ENCODE measurements at regions not wholly inside any gene's neighbourhood (a gene's known extent, or its start where the extent isn't known, plus 50 kb on each side); places are given as distances from the start of the nearest gene placed in this dataset.

DNA sequence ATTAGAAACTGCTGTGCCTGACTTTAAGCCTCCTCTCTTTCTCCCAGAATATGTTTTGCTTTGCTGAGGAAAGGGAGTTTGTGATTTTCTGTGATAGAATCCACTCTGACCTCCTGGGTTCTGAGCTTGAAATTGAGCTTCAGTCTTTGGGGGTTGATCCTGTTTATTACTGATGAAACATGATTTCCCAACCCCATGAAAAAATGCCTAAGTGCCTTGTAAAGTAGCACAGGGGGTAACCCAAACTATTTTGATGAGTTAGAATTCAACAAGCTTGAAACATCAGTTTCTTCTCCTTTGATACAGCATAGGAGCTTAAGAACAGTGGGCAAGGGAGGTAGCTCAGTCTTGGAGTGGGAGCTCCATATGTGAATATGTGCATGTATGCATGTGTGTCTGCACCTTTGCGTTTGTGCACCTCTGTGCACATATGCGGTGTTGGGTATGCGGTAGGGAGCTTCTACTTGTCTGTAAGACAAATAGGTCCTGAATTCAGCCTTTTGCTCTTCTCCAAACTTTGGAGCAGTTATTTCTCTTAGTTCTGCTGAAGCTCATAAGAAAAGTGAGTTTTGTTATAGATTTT lies 364.6 kb downstream of the OSR1 start:
- no peaks in the 10 kb centered on the region for H3F3A ChIP-seq (ENCODE audit: insufficient read depth, low read length, poor library complexity, severe bottlenecking)
- H4K20me1 ChIP-seq (ENCODE audit: insufficient read depth) = no peaks in the 10 kb centered on the region
- H3K9ac ChIP-seq (ENCODE audit: low read length) = no peak overlapping the region
- H3K9me3 ChIP-seq (ENCODE audit: low read length) = no peaks in the 10 kb centered on the region
- H2AFZ ChIP-seq (ENCODE audit: low read depth, low read length) = no peak overlapping the region
- H3K9me2 ChIP-seq (ENCODE audit: insufficient read depth, low read length) = no peaks in the 10 kb centered on the region
- no peak overlapping the region for H3K27ac ChIP-seq (ENCODE audit: low read length)
- TF ChIP-seq RAD21 (conservative IDR thresholded peaks at IDR 0.05) (no peak), EP300 (conservative IDR thresholded peaks at IDR 0.05; ENCODE audit: poor library complexity, severe bottlenecking) (no peak), TAF1 (IDR thresholded peaks at IDR 0.05; ENCODE audit: low read depth) (no peak), SMC3 (conservative IDR thresholded peaks at IDR 0.05; ENCODE audit: poor library complexity) (no peak), MXI1 (conservative IDR thresholded peaks at IDR 0.05; ENCODE audit: poor library complexity, severe bottlenecking) (no peak), POLR2AphosphoS5 (IDR thresholded peaks at IDR 0.05) (no peak), EZH2 (IDR thresholded peaks at IDR 0.05; ENCODE audit: borderline replicate concordance, insufficient read depth, low read length, poor library complexity, severe bottlenecking) (no peak)
- TF ChIP-seq, protein P1, sequence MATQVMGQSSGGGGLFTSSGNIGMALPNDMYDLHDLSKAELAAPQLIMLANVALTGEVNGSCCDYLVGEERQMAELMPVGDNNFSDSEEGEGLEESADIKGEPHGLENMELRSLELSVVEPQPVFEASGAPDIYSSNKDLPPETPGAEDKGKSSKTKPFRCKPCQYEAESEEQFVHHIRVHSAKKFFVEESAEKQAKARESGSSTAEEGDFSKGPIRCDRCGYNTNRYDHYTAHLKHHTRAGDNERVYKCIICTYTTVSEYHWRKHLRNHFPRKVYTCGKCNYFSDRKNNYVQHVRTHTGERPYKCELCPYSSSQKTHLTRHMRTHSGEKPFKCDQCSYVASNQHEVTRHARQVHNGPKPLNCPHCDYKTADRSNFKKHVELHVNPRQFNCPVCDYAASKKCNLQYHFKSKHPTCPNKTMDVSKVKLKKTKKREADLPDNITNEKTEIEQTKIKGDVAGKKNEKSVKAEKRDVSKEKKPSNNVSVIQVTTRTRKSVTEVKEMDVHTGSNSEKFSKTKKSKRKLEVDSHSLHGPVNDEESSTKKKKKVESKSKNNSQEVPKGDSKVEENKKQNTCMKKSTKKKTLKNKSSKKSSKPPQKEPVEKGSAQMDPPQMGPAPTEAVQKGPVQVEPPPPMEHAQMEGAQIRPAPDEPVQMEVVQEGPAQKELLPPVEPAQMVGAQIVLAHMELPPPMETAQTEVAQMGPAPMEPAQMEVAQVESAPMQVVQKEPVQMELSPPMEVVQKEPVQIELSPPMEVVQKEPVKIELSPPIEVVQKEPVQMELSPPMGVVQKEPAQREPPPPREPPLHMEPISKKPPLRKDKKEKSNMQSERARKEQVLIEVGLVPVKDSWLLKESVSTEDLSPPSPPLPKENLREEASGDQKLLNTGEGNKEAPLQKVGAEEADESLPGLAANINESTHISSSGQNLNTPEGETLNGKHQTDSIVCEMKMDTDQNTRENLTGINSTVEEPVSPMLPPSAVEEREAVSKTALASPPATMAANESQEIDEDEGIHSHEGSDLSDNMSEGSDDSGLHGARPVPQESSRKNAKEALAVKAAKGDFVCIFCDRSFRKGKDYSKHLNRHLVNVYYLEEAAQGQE (IDR thresholded peaks at IDR 0.05; ENCODE audit: borderline replicate concordance) = no peak
- TF ChIP-seq, protein P2, sequence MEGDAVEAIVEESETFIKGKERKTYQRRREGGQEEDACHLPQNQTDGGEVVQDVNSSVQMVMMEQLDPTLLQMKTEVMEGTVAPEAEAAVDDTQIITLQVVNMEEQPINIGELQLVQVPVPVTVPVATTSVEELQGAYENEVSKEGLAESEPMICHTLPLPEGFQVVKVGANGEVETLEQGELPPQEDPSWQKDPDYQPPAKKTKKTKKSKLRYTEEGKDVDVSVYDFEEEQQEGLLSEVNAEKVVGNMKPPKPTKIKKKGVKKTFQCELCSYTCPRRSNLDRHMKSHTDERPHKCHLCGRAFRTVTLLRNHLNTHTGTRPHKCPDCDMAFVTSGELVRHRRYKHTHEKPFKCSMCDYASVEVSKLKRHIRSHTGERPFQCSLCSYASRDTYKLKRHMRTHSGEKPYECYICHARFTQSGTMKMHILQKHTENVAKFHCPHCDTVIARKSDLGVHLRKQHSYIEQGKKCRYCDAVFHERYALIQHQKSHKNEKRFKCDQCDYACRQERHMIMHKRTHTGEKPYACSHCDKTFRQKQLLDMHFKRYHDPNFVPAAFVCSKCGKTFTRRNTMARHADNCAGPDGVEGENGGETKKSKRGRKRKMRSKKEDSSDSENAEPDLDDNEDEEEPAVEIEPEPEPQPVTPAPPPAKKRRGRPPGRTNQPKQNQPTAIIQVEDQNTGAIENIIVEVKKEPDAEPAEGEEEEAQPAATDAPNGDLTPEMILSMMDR (IDR thresholded peaks at IDR 0.05; ENCODE audit: poor library complexity, severe bottlenecking) = no peak
- no peak overlapping the region for H3K4me3 ChIP-seq (ENCODE audit: low read length)
- H3K79me2 ChIP-seq (replicated peaks; ENCODE audit: insufficient read depth, low read length) = no peaks in the 10 kb centered on the region
- H3K36me3 ChIP-seq (ENCODE audit: insufficient read depth, low read length) = no peaks in the 10 kb centered on the region
- H3K4me2 ChIP-seq (ENCODE audit: low read length) = no peak overlapping the region
- no peaks in the 10 kb centered on the region for H3K27me3 ChIP-seq (ENCODE audit: insufficient read depth, low read depth, low read length)

DNA sequence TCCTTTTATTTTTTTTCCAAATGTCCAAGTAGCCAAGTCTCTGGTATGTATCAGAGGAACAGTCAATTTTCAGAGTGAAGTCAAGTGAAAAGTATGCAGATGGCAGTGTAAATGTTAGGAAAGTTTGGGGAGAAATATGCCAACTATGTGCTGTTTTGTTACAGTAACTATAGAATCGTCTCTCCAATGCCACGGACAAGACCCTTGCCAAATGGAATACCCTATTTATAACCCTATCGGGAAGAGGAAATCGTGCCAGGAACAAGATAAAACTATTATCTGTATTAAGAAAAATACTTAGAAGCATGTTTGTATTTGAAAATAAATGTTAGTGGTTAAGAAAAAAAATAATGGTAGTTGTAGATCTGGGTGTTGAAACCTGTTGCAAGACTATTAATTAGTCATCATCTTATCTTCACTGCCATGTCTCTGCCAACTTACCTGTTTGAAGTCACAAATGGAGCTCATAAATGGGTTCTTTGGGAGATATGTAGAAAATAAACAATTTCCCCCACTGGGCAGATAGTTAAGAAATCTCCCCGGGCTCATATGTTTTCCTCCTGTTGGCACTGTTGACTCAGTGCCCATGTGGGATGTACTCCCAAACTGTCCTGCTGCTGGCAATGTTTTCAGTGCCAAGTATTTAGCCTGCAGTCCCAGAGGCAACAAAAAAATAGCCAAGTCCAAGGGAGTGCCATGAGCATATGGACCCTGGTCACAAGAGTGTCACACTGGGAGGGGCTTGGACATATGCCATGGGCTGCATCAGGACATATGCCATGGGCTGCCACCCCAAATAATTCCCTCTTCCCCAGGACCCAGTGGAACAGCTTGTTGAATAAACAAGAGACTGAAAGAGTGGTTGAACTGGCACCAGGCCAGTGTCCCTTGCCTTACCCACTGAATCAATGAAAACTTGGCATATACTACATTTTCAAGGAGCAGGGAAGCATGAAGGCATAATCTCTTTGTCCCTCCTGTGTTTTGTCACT lies 366.9 kb downstream of the OSR1 start:
- Histone ChIP-seq H3K79me2 (replicated peaks; ENCODE audit: insufficient read depth, low read length) (no peaks in the 10 kb centered on the region), H3K9ac (ENCODE audit: low read length) (no peak overlapping the region), H3K36me3 (ENCODE audit: insufficient read depth, low read length) (no peaks in the 10 kb centered on the region), H4K20me1 (ENCODE audit: insufficient read depth) (no peaks in the 10 kb centered on the region), H2AFZ (ENCODE audit: low read depth, low read length) (no peak overlapping the region), H3K4me3 (ENCODE audit: low read length) (no peak overlapping the region), H3K9me2 (ENCODE audit: insufficient read depth, low read length) (no peaks in the 10 kb centered on the region), H3F3A (ENCODE audit: insufficient read depth, low read length, poor library complexity, severe bottlenecking) (no peaks in the 10 kb centered on the region), H3K27ac (ENCODE audit: low read length) (no peak overlapping the region), H3K27me3 (ENCODE audit: insufficient read depth, low read depth, low read length) (no peaks in the 10 kb centered on the region), H3K9me3 (ENCODE audit: low read length) (no peaks in the 10 kb centered on the region), H3K4me2 (ENCODE audit: low read length) (no peak overlapping the region)
- TF ChIP-seq TAF1 (IDR thresholded peaks at IDR 0.05; ENCODE audit: low read depth) (no peak), RAD21 (conservative IDR thresholded peaks at IDR 0.05) (no peak), EZH2 (IDR thresholded peaks at IDR 0.05; ENCODE audit: borderline replicate concordance, insufficient read depth, low read length, poor library complexity, severe bottlenecking) (no peak), SMC3 (conservative IDR thresholded peaks at IDR 0.05; ENCODE audit: poor library complexity) (no peak), MXI1 (conservative IDR thresholded peaks at IDR 0.05; ENCODE audit: poor library complexity, severe bottlenecking) (no peak), EP300 (conservative IDR thresholded peaks at IDR 0.05; ENCODE audit: poor library complexity, severe bottlenecking) (no peak), POLR2AphosphoS5 (IDR thresholded peaks at IDR 0.05) (no peak)
- TF ChIP-seq, protein P2 (IDR thresholded peaks at IDR 0.05; ENCODE audit: poor library complexity, severe bottlenecking) = no peak
- TF ChIP-seq, protein P1 (IDR thresholded peaks at IDR 0.05; ENCODE audit: borderline replicate concordance) = no peak

All from neural cell (in vitro differentiated cells).